Esophagus (tissue), 2 donors: ENCODE measurements at regions not wholly inside any gene's neighbourhood (a gene's known extent, or its start where the extent isn't known, plus 50 kb on each side); places are given as distances from the start of the nearest gene placed in this dataset.

ENCODE experiments used
- H3K27ac ChIP-seq, 2 donors: one replicate each; pipeline ENCODE4 v1.5.1; 2013; ENCODE audit warnings: low read depth in 2 of 2, mild to moderate bottlenecking in 2 of 2, inconsistent platforms in 1 of 2, low read length in 1 of 2, moderate library complexity in 1 of 2
- H3K27me3 ChIP-seq, 2 donors: one replicate each; pipeline ENCODE4 v1.6.1; 2013; ENCODE audit warnings: low read length in 2 of 2, control low read depth in 1 of 2, mild to moderate bottlenecking in 1 of 2; ENCODE audit not compliant: insufficient read depth in 2 of 2, control insufficient read depth in 1 of 2
- H3K36me3 ChIP-seq, 2 donors: one replicate each; pipeline ENCODE4 v1.6.1; 2013; ENCODE audit warnings: low read length in 1 of 2; ENCODE audit not compliant: control insufficient read depth in 2 of 2, insufficient read depth in 2 of 2
- H3K4me1 ChIP-seq, 2 donors: one replicate each; pipeline ENCODE4 v1.6.1; 2013; ENCODE audit warnings: low read length in 1 of 2; ENCODE audit not compliant: control insufficient read depth in 2 of 2, insufficient read depth in 2 of 2
- H3K4me3 ChIP-seq, 2 donors: one replicate each; pipeline ENCODE4 v1.5.1; 2013; ENCODE audit warnings: low read length in 2 of 2, mild to moderate bottlenecking in 2 of 2, low read depth in 1 of 2, moderate library complexity in 1 of 2
- H3K9me3 ChIP-seq, 2 donors: one replicate each; pipeline ENCODE4 v1.6.1; 2013; ENCODE audit warnings: mild to moderate bottlenecking in 2 of 2, low read depth in 1 of 2, low read length in 1 of 2, moderate library complexity in 1 of 2; ENCODE audit not compliant: control insufficient read depth in 2 of 2, insufficient read depth in 1 of 2
- WGBS, 2 donors: extraction: QIAGEN DNeasy Blood & Tissue Kit; methylation state at CpG; one replicate each; pipeline ENCODE4 v1.1.7; 2013; 5-methylcytosine and 5-hydroxymethylcytosine counted together
- donor health status: healthy with polysubstance abuse.
- donor health status: Bipolar disorder and iron deficiency.

- no peaks in the 10 kb centered on the region for H3K36me3 ChIP-seq
- no peak overlapping the region for H3K27ac ChIP-seq
- WGBS, 2 donors: 93 to 95% methylated on average over 2 of the region's 2 CpGs
- H3K9me3 ChIP-seq: peaks cover 3% of the 10 kb centered on the region in 2 donors
- H3K4me3 ChIP-seq: no peak overlapping the region
- no peaks in the 10 kb centered on the region for H3K27me3 ChIP-seq
- H3K4me1 ChIP-seq: no peaks in the 10 kb centered on the region
These were observed 248.9 kb upstream of the RBBP8 start for GRCh38 chr18:22684268-22684667.

GRCh38 chr18:22685788-22686187 is 247.3 kb upstream of the RBBP8 start:
- no peaks in the 10 kb centered on the region for H3K4me1 ChIP-seq
- H3K36me3 ChIP-seq: no peaks in the 10 kb centered on the region
- H3K4me3 ChIP-seq: no peak overlapping the region
- H3K27me3 ChIP-seq: no peaks in the 10 kb centered on the region
- no peak overlapping the region for H3K27ac ChIP-seq
- H3K9me3 ChIP-seq: peaks cover 3% of the 10 kb centered on the region in 2 donors
- 86 to 92% methylated on average over 2 of the region's 2 CpGs for WGBS, 2 donors

GRCh38 chr18:22687892-22688680 is 245.0 kb upstream of the RBBP8 start:
- WGBS, 2 donors: 58 to 59% methylated on average over 3 of the region's 3 CpGs
- no peak overlapping the region for H3K27ac ChIP-seq
- H3K4me1 ChIP-seq: no peaks in the 10 kb centered on the region

GRCh38 chr18:22688877-22689496 is 244.1 kb upstream of the RBBP8 start:
- H3K4me1 ChIP-seq: no peaks in the 10 kb centered on the region
- H3K27ac ChIP-seq: no peak overlapping the region
- H3K36me3 ChIP-seq: no peaks in the 10 kb centered on the region
- peaks cover 3% of the 10 kb centered on the region in 2 donors for H3K9me3 ChIP-seq
- WGBS, 2 donors: 82 to 90% methylated on average over 4 of the region's 4 CpGs
- no peak overlapping the region for H3K4me3 ChIP-seq
- H3K27me3 ChIP-seq: no peaks in the 10 kb centered on the region

More at GRCh38 chr18:22687892-22688680, 245.0 kb upstream of the RBBP8 start:
- Histone ChIP-seq H3K27me3 (no peaks in the 10 kb centered on the region), H3K36me3 (no peaks in the 10 kb centered on the region), H3K9me3 (peaks cover 3% of the 10 kb centered on the region in 2 donors), H3K4me3 (no peak overlapping the region)

GRCh38 chr18:22689712-22690111 is 243.4 kb upstream of the RBBP8 start:
- Histone ChIP-seq H3K27me3 (no peaks in the 10 kb centered on the region), H3K27ac (no peak overlapping the region), H3K4me1 (no peaks in the 10 kb centered on the region)

GRCh38 chr18:22690556-22690955 is 242.6 kb upstream of the RBBP8 start:
- peaks cover 3% of the 10 kb centered on the region in 2 donors for H3K9me3 ChIP-seq
- no peak overlapping the region for H3K4me3 ChIP-seq
- H3K4me1 ChIP-seq: no peaks in the 10 kb centered on the region
- H3K36me3 ChIP-seq: no peaks in the 10 kb centered on the region
- 47 to 63% methylated on average over 1 of the region's 1 CpG for whole genome bisulfite sequencing, 2 donors
- no peaks in the 10 kb centered on the region for H3K27me3 ChIP-seq
- no peak overlapping the region for H3K27ac ChIP-seq

More at GRCh38 chr18:22689712-22690111, 243.4 kb upstream of the RBBP8 start:
- Histone ChIP-seq H3K4me3 (no peak overlapping the region), H3K36me3 (no peaks in the 10 kb centered on the region), H3K9me3 (peaks cover 3% of the 10 kb centered on the region in 2 donors)

GRCh38 chr18:22691946-22692710 is 241.0 kb upstream of the RBBP8 start:
- no peak overlapping the region for H3K27ac ChIP-seq
- no peak overlapping the region for H3K4me3 ChIP-seq
- H3K36me3 ChIP-seq: no peaks in the 10 kb centered on the region
- 71% methylated on average over 2 of the region's 2 CpGs for WGBS, 2 donors
- H3K9me3 ChIP-seq: peaks cover 3% of the 10 kb centered on the region in 2 donors
- H3K4me1 ChIP-seq: no peaks in the 10 kb centered on the region
- no peaks in the 10 kb centered on the region for H3K27me3 ChIP-seq

- 42 to 56% methylated on average over 8 of the region's 8 CpGs for WGBS, 2 donors
These were observed 238.2 kb upstream of the RBBP8 start for GRCh38 chr18:22694954-22695353.

GRCh38 chr18:22695674-22696073 is 237.5 kb upstream of the RBBP8 start:
- Histone ChIP-seq H3K4me1 (no peaks in the 10 kb centered on the region), H3K27me3 (no peaks in the 10 kb centered on the region), H3K4me3 (no peak overlapping the region), H3K9me3 (no peaks in the 10 kb centered on the region), H3K27ac (no peak overlapping the region), H3K36me3 (no peaks in the 10 kb centered on the region)
- WGBS, 2 donors: 54 to 55% methylated on average over 4 of the region's 4 CpGs

More at GRCh38 chr18:22694954-22695353, 238.2 kb upstream of the RBBP8 start:
- no peaks in the 10 kb centered on the region for H3K27me3 ChIP-seq
- no peak overlapping the region for H3K4me3 ChIP-seq
- no peaks in the 10 kb centered on the region for H3K9me3 ChIP-seq
- no peak overlapping the region for H3K27ac ChIP-seq
- H3K4me1 ChIP-seq: no peaks in the 10 kb centered on the region
- H3K36me3 ChIP-seq: no peaks in the 10 kb centered on the region
